Tibial nerve (tissue), 4 donors: ENCODE measurements at regions not wholly inside any gene's neighbourhood (a gene's known extent, or its start where the extent isn't known, plus 50 kb on each side); places are given as distances from the start of the nearest gene placed in this dataset.

Experiments
- CTCF ChIP-seq, 5 experiments: fragments of 200-600 bp in 3 of 5; fragments of 450-650 bp in 2 of 5; sonication (generic) in 3 of 5; IDR thresholded peaks; one replicate each; pipeline ENCODE4 v1.5.1; 2016 to 2019; ENCODE audit warnings: antibody characterized with exemption in 5 of 5, mild to moderate bottlenecking in 3 of 5, moderate library complexity in 2 of 5
- EP300 ChIP-seq, 2 donors: sonication (generic); formaldehyde crosslinking; IDR thresholded peaks; one replicate each; pipeline ENCODE4 v1.6.1; 2017; ENCODE audit warnings: antibody characterized with exemption in 2 of 2, mild to moderate bottlenecking in 1 of 2
- POLR2A ChIP-seq, 2 donors: fragments of 450-650 bp; IDR thresholded peaks; one replicate each; pipeline ENCODE4 v1.6.1; 2017; ENCODE audit warnings: antibody characterized with exemption in 2 of 2, mild to moderate bottlenecking in 2 of 2, moderate library complexity in 2 of 2

DNA sequence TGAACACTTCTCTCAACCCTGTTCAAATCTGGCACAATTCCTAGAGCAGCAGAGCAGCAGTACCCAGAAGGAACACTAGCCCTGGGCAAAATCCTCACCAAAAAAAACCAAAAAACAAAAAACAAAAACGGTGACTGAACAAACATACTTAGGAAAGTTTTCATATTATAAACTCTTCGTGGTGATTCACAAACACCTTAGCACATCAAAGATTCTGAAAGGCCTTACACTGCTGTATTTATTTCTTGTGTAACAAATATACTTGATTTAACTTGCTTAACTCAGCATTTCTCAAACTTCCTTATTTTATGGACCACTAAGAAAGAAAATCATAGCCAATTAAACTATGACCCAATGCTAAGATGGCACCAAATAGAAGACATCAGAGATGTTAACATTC, 57.8 kb upstream of the RREB1 start:
- no peak for TF ChIP-seq POLR2A (IDR thresholded peaks at IDR 0.05)
- no peak for TF ChIP-seq CTCF (IDR thresholded peaks at IDR 0.05)
- no peak for TF ChIP-seq EP300 (IDR thresholded peaks at IDR 0.05)
